ENCODE measurements at regions not wholly inside any gene's neighbourhood (a gene's known extent, or its start where the extent isn't known, plus 50 kb on each side); places are given as distances from the start of the nearest gene placed in this dataset.

DNA sequence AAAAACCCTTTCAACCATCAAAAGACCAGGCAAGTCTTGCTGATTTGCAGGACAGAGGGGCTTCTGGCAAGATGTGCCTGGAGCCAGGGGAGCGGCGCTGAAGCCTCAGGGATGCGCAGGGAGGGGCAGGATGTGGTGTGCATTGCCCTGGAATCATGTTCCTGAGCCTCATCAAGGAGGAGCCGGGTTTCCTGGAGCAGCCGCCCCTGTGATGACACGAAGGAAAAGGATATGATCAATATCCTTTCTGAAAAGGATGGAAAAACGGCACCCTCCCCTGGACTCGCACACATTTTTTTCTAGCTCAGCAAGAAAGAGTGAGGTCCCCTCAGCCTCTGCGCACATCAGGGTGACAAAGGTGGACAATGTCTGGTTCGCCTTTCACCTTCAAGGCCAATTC lies 173.1 kb upstream of the SSTR4 start:
- TF ChIP-seq CTCF (IDR thresholded peaks at IDR 0.05) (no peak), POLR2A (IDR thresholded peaks at IDR 0.05; ENCODE audit: low read depth) (no peak)
